ENCODE measurements at regions not wholly inside any gene's neighbourhood (a gene's known extent, or its start where the extent isn't known, plus 50 kb on each side); places are given as distances from the start of the nearest gene placed in this dataset.
"Not testable (repeated sequence)": the region's sequence is repeated elsewhere in the genome, so short reads cannot be mapped to it uniquely, and the experiment has no call there.

- not testable (repeated sequence) for H3K9me3 ChIP-seq (ENCODE audit: control insufficient read depth, low read length); H3K27ac ChIP-seq (ENCODE audit: insufficient read depth, low read length, poor library complexity, severe bottlenecking); H3K27me3 ChIP-seq (replicated peaks; ENCODE audit: control insufficient read depth, insufficient read depth, low read length, poor library complexity, severe bottlenecking); H3K4me3 ChIP-seq (ENCODE audit: insufficient read depth, low read depth, low read length, poor library complexity, severe bottlenecking); H3K36me3 ChIP-seq (ENCODE audit: control insufficient read depth, insufficient read depth, low read length); H3K4me1 ChIP-seq (ENCODE audit: control insufficient read depth, insufficient read depth, low read length, poor library complexity, severe bottlenecking)
- peak in 2 of 3 donors; percentile 24 to 34 for DNase-seq
These were observed 5455.9 kb upstream of the TPTE start for GRCh38 chr21:5065240-5066211.

- H3K36me3 ChIP-seq (ENCODE audit: control insufficient read depth, insufficient read depth, low read length); DNase-seq; H3K4me1 ChIP-seq (ENCODE audit: control insufficient read depth, insufficient read depth, low read length, poor library complexity, severe bottlenecking); H3K27me3 ChIP-seq (replicated peaks; ENCODE audit: control insufficient read depth, insufficient read depth, low read length, poor library complexity, severe bottlenecking); H3K4me3 ChIP-seq (ENCODE audit: insufficient read depth, low read depth, low read length, poor library complexity, severe bottlenecking); H3K27ac ChIP-seq (ENCODE audit: insufficient read depth, low read length, poor library complexity, severe bottlenecking); H3K9me3 ChIP-seq (ENCODE audit: control insufficient read depth, low read length): not testable (repeated sequence)
These were observed 5454.6 kb upstream of the TPTE start for GRCh38 chr21:5066682-5067251.

DNA sequence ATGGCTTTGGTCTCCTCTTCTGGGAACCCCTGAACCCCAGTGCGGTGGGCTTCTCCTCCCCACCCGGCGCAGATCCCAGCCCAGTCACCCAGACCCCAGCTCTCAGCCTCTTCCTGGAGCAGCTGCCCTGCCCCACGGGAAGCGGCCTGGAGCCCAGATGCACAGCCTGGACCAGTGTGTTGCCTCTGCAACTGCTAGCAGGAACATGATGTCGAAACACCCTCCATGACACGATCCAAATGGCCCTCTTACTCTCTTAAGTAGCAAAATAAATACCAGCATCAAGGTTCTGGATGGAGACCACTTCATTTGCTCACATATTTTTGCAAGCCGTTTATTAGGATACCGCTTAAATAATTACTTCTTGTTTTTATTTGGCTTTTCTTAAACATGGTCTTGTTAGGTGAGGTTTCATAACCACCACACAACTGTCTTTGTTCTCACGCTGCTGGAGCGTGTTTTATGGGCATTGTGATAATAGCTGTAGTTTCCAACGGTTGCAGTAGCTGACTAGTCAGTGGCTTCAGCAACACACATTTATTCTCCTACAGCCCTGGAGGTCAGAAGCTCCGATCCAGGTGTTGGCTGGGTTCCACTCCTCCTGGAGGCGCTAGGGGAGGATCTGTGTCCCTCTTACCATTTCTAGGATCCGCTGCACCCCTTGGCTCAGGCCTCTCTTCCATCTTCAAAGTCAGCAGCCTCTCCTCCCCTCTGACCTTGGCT lies 5453.9 kb upstream of the TPTE start:
- H3K4me1 ChIP-seq (ENCODE audit: control insufficient read depth, insufficient read depth, low read length, poor library complexity, severe bottlenecking); H3K27ac ChIP-seq (ENCODE audit: insufficient read depth, low read length, poor library complexity, severe bottlenecking); H3K36me3 ChIP-seq (ENCODE audit: control insufficient read depth, insufficient read depth, low read length); DNase-seq; H3K4me3 ChIP-seq (ENCODE audit: insufficient read depth, low read depth, low read length, poor library complexity, severe bottlenecking); H3K27me3 ChIP-seq (replicated peaks; ENCODE audit: control insufficient read depth, insufficient read depth, low read length, poor library complexity, severe bottlenecking); H3K9me3 ChIP-seq (ENCODE audit: control insufficient read depth, low read length): not testable (repeated sequence)

GRCh38 chr21:5068649-5069048 lies 5452.7 kb upstream of the TPTE start:
- not testable (repeated sequence) for H3K27ac ChIP-seq (ENCODE audit: insufficient read depth, low read length, poor library complexity, severe bottlenecking); DNase-seq; H3K36me3 ChIP-seq (ENCODE audit: control insufficient read depth, insufficient read depth, low read length); H3K4me3 ChIP-seq (ENCODE audit: insufficient read depth, low read depth, low read length, poor library complexity, severe bottlenecking); H3K9me3 ChIP-seq (ENCODE audit: control insufficient read depth, low read length); H3K27me3 ChIP-seq (replicated peaks; ENCODE audit: control insufficient read depth, insufficient read depth, low read length, poor library complexity, severe bottlenecking); H3K4me1 ChIP-seq (ENCODE audit: control insufficient read depth, insufficient read depth, low read length, poor library complexity, severe bottlenecking)

- DNase-seq; H3K36me3 ChIP-seq (ENCODE audit: control insufficient read depth, insufficient read depth, low read length); H3K27ac ChIP-seq (ENCODE audit: insufficient read depth, low read length, poor library complexity, severe bottlenecking); H3K4me1 ChIP-seq (ENCODE audit: control insufficient read depth, insufficient read depth, low read length, poor library complexity, severe bottlenecking); H3K27me3 ChIP-seq (replicated peaks; ENCODE audit: control insufficient read depth, insufficient read depth, low read length, poor library complexity, severe bottlenecking); H3K9me3 ChIP-seq (ENCODE audit: control insufficient read depth, low read length); H3K4me3 ChIP-seq (ENCODE audit: insufficient read depth, low read depth, low read length, poor library complexity, severe bottlenecking): not testable (repeated sequence)
These were observed 5450.2 kb upstream of the TPTE start for GRCh38 chr21:5071180-5071579.

DNA sequence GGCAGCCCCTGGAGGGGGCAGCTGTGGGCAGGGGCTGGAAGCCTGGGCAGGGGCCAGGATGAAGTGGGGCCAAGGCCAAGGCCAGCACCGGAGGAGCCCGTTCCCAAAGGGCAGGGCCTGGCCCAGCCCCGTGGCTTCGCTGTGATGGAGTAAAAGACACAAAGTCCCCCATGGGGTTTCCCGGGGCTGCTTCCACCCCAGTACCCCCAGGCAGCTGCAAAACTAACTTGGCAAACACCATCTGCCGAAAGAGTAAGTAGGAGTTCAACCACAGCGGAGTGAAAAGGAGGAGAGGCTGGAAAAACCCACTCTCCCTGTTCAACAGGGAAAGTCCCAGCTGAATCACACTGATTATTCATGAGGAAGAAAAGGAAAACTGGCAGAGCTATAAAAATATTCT lies 5444.5 kb upstream of the TPTE start:
- not testable (repeated sequence) for H3K27me3 ChIP-seq (replicated peaks; ENCODE audit: control insufficient read depth, insufficient read depth, low read length, poor library complexity, severe bottlenecking); H3K27ac ChIP-seq (ENCODE audit: insufficient read depth, low read length, poor library complexity, severe bottlenecking); H3K4me1 ChIP-seq (ENCODE audit: control insufficient read depth, insufficient read depth, low read length, poor library complexity, severe bottlenecking); H3K9me3 ChIP-seq (ENCODE audit: control insufficient read depth, low read length); H3K4me3 ChIP-seq (ENCODE audit: insufficient read depth, low read depth, low read length, poor library complexity, severe bottlenecking); H3K36me3 ChIP-seq (ENCODE audit: control insufficient read depth, insufficient read depth, low read length); DNase-seq

- not testable (repeated sequence) for H3K9me3 ChIP-seq (ENCODE audit: control insufficient read depth, low read length); H3K27ac ChIP-seq (ENCODE audit: insufficient read depth, low read length, poor library complexity, severe bottlenecking); H3K36me3 ChIP-seq (ENCODE audit: control insufficient read depth, insufficient read depth, low read length); H3K27me3 ChIP-seq (replicated peaks; ENCODE audit: control insufficient read depth, insufficient read depth, low read length, poor library complexity, severe bottlenecking); H3K4me3 ChIP-seq (ENCODE audit: insufficient read depth, low read depth, low read length, poor library complexity, severe bottlenecking); H3K4me1 ChIP-seq (ENCODE audit: control insufficient read depth, insufficient read depth, low read length, poor library complexity, severe bottlenecking); DNase-seq
These were observed 5442.0 kb upstream of the TPTE start for GRCh38 chr21:5079361-5079760.

DNA sequence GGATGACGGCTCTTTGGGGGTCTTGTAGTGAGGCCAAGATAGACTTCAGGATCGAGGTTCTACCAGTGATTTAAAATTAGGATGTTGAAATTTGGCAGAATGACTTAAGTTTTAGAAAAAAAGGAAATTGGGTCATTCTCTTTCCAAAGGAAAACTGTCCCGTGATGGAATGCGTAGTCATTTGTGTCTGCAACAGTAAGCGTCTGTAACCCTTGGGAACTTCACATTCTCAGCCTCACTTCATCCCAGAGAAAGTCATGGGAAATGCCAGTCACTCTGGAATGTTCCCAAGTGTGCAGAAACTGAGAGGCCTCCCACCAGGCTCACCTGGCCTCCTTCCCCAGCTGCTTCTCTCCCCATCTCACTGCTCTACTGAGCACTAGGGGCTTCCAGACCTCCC lies 5441.4 kb upstream of the TPTE start:
- not testable (repeated sequence) for H3K9me3 ChIP-seq (ENCODE audit: control insufficient read depth, low read length); H3K27ac ChIP-seq (ENCODE audit: insufficient read depth, low read length, poor library complexity, severe bottlenecking); H3K27me3 ChIP-seq (replicated peaks; ENCODE audit: control insufficient read depth, insufficient read depth, low read length, poor library complexity, severe bottlenecking); DNase-seq; H3K4me1 ChIP-seq (ENCODE audit: control insufficient read depth, insufficient read depth, low read length, poor library complexity, severe bottlenecking); H3K4me3 ChIP-seq (ENCODE audit: insufficient read depth, low read depth, low read length, poor library complexity, severe bottlenecking); H3K36me3 ChIP-seq (ENCODE audit: control insufficient read depth, insufficient read depth, low read length)

GRCh38 chr21:5084246-5084645 lies 5437.1 kb upstream of the TPTE start:
- H3K36me3 ChIP-seq (ENCODE audit: control insufficient read depth, insufficient read depth, low read length); H3K27me3 ChIP-seq (replicated peaks; ENCODE audit: control insufficient read depth, insufficient read depth, low read length, poor library complexity, severe bottlenecking); DNase-seq; H3K27ac ChIP-seq (ENCODE audit: insufficient read depth, low read length, poor library complexity, severe bottlenecking); H3K4me3 ChIP-seq (ENCODE audit: insufficient read depth, low read depth, low read length, poor library complexity, severe bottlenecking); H3K4me1 ChIP-seq (ENCODE audit: control insufficient read depth, insufficient read depth, low read length, poor library complexity, severe bottlenecking); H3K9me3 ChIP-seq (ENCODE audit: control insufficient read depth, low read length): not testable (repeated sequence)

DNA sequence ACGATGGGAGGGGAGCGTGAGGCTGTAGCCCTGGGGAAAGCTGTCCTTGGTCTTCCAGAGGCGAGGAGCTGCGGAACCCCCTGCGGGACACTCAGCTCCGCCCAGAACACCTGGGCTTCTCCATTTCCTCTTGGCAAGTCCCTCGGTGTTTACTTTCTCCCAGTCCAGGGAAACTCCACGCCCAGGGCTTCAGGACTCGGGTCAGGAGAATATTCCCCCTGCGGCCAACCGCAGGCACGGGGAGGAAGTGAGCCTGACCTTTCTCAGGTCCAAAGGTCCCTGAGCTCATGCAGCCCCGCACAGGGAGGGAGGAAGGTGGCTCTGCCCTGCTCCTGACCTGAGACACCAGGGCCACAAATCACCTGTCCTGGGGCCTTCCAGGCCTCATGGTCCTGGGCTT lies 5435.9 kb upstream of the TPTE start:
- not testable (repeated sequence) for DNase-seq; H3K27ac ChIP-seq (ENCODE audit: insufficient read depth, low read length, poor library complexity, severe bottlenecking); H3K36me3 ChIP-seq (ENCODE audit: control insufficient read depth, insufficient read depth, low read length); H3K27me3 ChIP-seq (replicated peaks; ENCODE audit: control insufficient read depth, insufficient read depth, low read length, poor library complexity, severe bottlenecking); H3K9me3 ChIP-seq (ENCODE audit: control insufficient read depth, low read length); H3K4me1 ChIP-seq (ENCODE audit: control insufficient read depth, insufficient read depth, low read length, poor library complexity, severe bottlenecking); H3K4me3 ChIP-seq (ENCODE audit: insufficient read depth, low read depth, low read length, poor library complexity, severe bottlenecking)

Data from effector memory CD4-positive, alpha-beta T cell (primary cell).